GM12891 (cell line): ENCODE measurements at regions not wholly inside any gene's neighbourhood (a gene's known extent, or its start where the extent isn't known, plus 50 kb on each side); places are given as distances from the start of the nearest gene placed in this dataset.
A peak's percentile ranks its signal among the peaks of the same experiment; 100 is the strongest.

Source experiments
- DNase-seq: peaks from one replicate; pipeline ENCODE4 v3.0.0; 2011; ENCODE audit warnings: low spot score; ENCODE audit not compliant: insufficient read length
- FAIRE-seq: peaks from 2 replicates; lab custom pipeline; 2011; peaks lifted over from hg19 to GRCh38; lab: Jason Lieb, UNC
- PAX5 ChIP-seq: IDR thresholded peaks from 2 replicates; pipeline ENCODE4 v1.6.1; 2011; ENCODE audit warnings: low read length, moderate library complexity, mild to moderate bottlenecking; ENCODE audit not compliant: insufficient read depth, severe bottlenecking
- POLR2A ChIP-seq: IDR thresholded peaks from 2 replicates; pipeline ENCODE4 v1.6.1; 2011; ENCODE audit warnings: low read depth, low read length, control low read depth
- POLR2AphosphoS5 ChIP-seq: IDR thresholded peaks from 2 replicates; pipeline ENCODE4 v1.6.1; 2011; ENCODE audit warnings: low read depth, low read length, control low read depth
- POU2F2 ChIP-seq: IDR thresholded peaks from 2 replicates; pipeline ENCODE4 v1.6.1; 2011; ENCODE audit warnings: low read depth, mild to moderate bottlenecking, control low read depth, low read length, moderate library complexity
- SPI1 ChIP-seq: IDR thresholded peaks from 2 replicates; pipeline ENCODE4 v1.6.1; 2011; ENCODE audit warnings: low read depth, low read length, control low read depth
- TAF1 ChIP-seq: IDR thresholded peaks from 2 replicates; pipeline ENCODE4 v1.6.1; 2011; ENCODE audit warnings: low read depth, low read length, control low read depth

GRCh38 chr7:135847242-135847641 is 98.6 kb upstream of the FAM180A start:
- no peak for TF ChIP-seq POU2F2
- no peak for TF ChIP-seq POLR2A
- no peak for TF ChIP-seq TAF1
- no peak for TF ChIP-seq PAX5
- DNase-seq (no peak), FAIRE-seq (no peak)

DNA sequence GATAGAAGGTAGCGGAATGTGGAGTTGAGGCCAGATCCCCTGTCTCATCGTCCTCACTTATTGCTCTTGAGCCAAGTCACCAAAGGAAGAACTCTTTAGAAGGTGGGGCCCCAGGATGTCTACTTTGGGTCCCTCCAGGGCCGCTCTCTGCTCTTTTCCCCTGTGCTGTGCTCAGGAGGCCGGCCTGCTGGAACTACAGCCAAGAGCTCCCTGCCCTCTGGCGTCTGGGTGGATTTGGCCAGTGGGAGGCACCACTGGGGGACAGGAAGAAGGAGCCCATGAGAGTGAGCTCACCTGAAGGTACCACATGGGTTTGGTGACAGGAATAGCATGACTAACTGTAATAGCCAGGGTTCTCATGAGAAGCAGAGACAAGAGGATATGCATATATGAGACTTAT is 97.7 kb upstream of the FAM180A start:
- FAIRE-seq: no peak
- no peak for DNase-seq
- TF ChIP-seq POLR2A (no peak), PAX5 (no peak), TAF1 (no peak), POLR2AphosphoS5 (no peak), POU2F2 (no peak), SPI1 (no peak)

DNA sequence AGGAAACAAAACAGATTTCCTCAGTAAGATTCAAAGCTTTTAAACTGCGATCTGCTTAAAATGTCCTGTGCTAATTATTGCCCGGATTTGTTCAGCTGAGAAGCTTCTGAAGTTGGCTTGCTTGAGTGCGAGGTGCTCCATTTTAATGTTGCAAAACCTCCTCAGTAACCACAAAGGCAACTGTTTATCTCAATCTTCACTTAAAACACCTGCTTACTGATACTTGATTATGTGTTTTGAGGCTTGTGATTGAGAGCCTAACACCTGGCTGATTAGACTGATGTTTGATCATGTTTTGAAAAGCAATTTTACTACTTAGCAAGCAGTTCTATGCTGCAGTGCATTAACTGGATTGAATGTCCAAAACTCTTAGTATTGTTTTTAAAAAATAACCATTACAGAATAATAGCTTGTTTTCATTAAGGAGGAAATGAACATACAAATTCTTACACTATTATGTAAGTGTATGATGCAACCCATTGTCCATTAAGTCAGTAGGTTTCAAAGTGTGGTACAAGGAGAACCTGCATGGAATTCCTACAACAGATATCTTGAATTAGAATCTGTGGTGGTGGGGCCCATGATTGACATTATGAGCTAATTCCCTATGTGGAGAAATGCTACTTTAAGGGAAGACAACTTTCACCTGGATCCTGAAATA is 96.9 kb upstream of the FAM180A start:
- DNase-seq (no peak), FAIRE-seq (no peak)
- TF ChIP-seq POU2F2: no peak

DNA sequence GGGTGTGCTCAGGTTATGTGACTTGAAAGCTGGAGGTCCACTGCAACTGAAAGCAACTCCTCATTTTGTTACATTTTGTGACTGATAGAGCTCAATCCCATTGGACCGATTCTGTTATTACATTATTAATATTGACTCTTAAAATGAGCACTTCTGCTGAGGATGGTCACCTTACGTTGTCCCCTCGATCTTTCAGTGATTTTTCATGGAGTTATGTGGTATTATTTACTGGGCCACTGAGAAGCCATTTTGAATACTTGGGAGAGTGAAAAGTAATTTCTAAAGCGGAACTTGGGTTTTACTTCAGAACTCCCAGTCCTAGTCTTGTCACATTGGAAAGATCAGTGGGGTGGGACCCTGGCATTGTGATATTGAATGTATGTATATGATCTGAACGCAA is 96.3 kb upstream of the FAM180A start:
- FAIRE-seq: no peak

DNA sequence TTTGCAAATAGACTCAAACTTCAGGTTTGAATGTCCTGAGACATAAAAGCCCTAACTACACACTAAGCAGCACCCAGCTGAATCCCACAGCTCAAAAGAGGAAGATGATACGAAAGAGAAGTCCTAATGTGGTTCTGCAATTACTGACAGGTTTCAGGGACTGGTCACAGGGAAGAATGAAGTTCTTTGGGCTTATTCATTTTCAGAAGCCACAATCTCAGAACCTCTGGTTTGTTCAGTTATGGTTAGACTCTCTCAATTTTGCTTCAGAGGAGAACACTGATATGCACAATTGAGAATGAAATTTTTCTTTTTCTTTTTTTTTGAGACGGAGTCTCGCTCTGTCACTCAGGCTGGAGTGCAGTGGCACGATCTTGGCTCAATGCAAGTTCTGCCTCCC is 94.6 kb upstream of the FAM180A start:
- TF ChIP-seq POLR2A: no peak
- no peak for TF ChIP-seq PAX5
- peak; percentile 49; the same call in 1 of the 2 replicates for TF ChIP-seq SPI1
- TF ChIP-seq POLR2AphosphoS5: no peak
- no peak for FAIRE-seq
- DNase-seq: no peak

More for the DNA sequence above, 96.3 kb upstream of the FAM180A start:
- TF ChIP-seq SPI1 (no peak), PAX5 (no peak), POLR2A (no peak), POU2F2 (no peak), TAF1 (no peak), POLR2AphosphoS5 (no peak)
- DNase-seq: no peak

DNA sequence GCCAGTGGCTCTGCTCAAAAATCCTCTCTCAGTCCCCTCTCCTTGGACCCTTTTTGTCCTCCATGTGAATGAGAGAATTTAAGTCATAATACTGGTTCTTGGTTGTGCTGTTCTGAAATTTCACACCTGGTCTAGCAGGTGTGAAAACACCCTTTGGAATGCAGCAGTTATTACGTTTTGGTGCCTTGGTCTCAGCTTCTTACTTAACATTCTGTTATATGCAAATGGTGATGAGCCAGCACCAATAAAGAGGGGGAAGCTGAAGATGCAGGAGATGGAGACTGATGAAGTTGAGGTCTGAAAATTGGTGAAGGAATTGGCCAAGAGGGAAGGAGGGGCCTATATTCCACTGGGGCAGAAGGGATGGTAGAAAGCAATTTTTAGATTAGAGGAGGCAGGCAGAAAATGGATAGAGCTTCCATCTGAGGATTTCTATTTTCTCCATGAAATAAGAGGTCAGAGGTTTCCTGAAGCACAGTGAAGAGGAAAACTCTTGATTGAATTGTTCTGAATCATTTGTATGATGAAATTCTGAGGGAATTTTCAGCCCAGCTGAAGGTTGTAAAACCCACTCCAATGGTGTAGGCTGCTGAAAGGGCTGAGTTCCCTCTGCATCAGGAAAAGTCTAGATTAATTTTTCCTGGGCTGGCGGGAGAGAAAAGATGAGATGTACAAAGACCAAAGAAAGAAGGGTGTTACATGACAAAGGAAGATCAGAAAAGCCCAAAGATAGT is 94.0 kb upstream of the FAM180A start:
- DNase-seq (no peak), FAIRE-seq (no peak)
- TF ChIP-seq POLR2A (no peak), POLR2AphosphoS5 (no peak), SPI1 (no peak)

DNA sequence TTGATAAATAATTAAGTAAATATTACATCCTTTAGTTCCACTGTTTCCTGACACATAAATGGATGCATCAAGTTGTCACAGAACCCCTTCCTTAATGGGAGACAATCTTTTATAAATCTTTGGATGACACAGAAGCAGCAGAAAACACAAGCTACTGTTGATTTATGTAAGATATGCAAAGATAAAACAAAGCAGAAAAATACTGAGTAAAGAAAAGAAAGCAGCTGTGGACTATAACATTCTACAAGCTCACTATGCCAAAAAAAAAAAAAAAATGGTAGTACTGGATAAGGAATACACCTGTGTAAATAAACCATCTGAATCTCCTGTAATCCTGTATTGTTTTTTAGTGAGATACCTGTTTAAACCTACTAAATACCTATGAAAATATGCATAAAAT is 92.0 kb upstream of the FAM180A start:
- no peak for DNase-seq
- no peak for TF ChIP-seq POU2F2
- no peak for TF ChIP-seq POLR2A
- TF ChIP-seq TAF1: no peak
- TF ChIP-seq PAX5: no peak
- no peak for TF ChIP-seq SPI1
- TF ChIP-seq POLR2AphosphoS5: no peak
- no peak for FAIRE-seq

DNA sequence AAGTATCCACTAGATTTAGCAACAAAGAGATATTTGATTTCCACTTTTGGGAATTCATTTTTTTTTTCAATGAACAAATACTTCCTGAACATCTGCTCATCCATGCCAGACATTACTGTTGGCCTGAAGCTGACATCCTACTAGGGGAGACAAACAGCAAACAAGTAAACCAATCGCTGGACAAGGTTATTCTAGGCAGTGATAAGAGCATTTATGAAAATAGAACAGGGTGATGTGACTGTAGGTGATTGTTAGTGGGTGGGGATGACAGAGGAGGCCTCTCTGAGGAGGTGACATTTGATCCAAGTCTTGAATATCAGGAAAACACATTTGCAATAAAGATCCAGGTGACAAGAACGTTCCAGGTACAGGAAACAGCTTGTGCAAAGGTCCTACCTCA is 89.1 kb upstream of the FAM180A start:
- FAIRE-seq: no peak
- no peak for TF ChIP-seq SPI1
- no peak for TF ChIP-seq PAX5
- no peak for TF ChIP-seq POLR2AphosphoS5
- no peak for TF ChIP-seq POU2F2
- no peak for TF ChIP-seq TAF1
- TF ChIP-seq POLR2A: no peak
- no peak for DNase-seq

- no peak for DNase-seq
- TF ChIP-seq POLR2AphosphoS5 (no peak), POLR2A (no peak), PAX5 (no peak), POU2F2 (no peak), TAF1 (no peak), SPI1 (no peak)
These were observed 85.7 kb upstream of the FAM180A start for GRCh38 chr7:135834266-135834665.

GRCh38 chr7:135833642-135834041 is 85.0 kb upstream of the FAM180A start:
- TF ChIP-seq POU2F2: no peak
- no peak for TF ChIP-seq POLR2A
- TF ChIP-seq SPI1: no peak
- TF ChIP-seq POLR2AphosphoS5: no peak
- TF ChIP-seq TAF1: no peak
- DNase-seq (no peak), FAIRE-seq (no peak)

More at GRCh38 chr7:135834266-135834665, 85.7 kb upstream of the FAM180A start:
- FAIRE-seq: no peak
